Adrenal gland (tissue), 5 donors: ENCODE measurements at regions not wholly inside any gene's neighbourhood (a gene's known extent, or its start where the extent isn't known, plus 50 kb on each side); places are given as distances from the start of the nearest gene placed in this dataset.

ENCODE experiments used
- POLR2A ChIP-seq, 2 donors: fragments of 450-650 bp; IDR thresholded peaks; one replicate each; pipeline ENCODE4 v1.6.1; 2017; ENCODE audit warnings: antibody characterized with exemption in 2 of 2, mild to moderate bottlenecking in 2 of 2, moderate library complexity in 1 of 2
- TF ChIP-seq, protein P1 (sequence below), 6 experiments: fragments of 450-650 bp in 4 of 6; fragments of 200-600 bp in 2 of 6; sonication (generic) in 1 of 6; IDR thresholded peaks; 1 replicate in 5 of 6; 2 replicates in 1 of 6; pipeline versions ENCODE4 v1.5.1 to v1.8.0; 2016 to 2021; ENCODE audit warnings: antibody characterized with exemption in 6 of 6, mild to moderate bottlenecking in 2 of 6, moderate library complexity in 1 of 6
- donor health status: DM: no; HTN: no; CAD: no.

DNA sequence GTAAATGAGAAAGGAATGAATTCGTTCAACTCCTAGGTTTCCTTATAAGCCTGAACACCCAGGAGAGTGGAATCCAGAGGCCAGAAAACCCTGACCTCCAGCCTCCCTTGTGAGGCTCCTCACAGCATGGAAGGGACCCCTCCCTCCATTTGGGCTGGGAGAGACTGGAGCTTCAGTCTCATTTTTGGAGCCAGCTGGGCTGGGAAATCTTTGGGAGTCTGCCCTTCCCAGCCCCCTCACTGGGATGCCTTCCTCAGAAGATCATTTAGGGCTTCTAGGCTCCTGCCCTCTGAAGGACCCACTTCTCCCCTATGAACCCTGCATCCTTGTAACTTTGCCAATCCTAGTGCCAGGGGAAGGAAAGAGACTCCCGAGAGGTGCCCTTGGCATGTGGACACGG, 346.1 kb downstream of the CYP26B1 start:
- TF ChIP-seq, protein P1, sequence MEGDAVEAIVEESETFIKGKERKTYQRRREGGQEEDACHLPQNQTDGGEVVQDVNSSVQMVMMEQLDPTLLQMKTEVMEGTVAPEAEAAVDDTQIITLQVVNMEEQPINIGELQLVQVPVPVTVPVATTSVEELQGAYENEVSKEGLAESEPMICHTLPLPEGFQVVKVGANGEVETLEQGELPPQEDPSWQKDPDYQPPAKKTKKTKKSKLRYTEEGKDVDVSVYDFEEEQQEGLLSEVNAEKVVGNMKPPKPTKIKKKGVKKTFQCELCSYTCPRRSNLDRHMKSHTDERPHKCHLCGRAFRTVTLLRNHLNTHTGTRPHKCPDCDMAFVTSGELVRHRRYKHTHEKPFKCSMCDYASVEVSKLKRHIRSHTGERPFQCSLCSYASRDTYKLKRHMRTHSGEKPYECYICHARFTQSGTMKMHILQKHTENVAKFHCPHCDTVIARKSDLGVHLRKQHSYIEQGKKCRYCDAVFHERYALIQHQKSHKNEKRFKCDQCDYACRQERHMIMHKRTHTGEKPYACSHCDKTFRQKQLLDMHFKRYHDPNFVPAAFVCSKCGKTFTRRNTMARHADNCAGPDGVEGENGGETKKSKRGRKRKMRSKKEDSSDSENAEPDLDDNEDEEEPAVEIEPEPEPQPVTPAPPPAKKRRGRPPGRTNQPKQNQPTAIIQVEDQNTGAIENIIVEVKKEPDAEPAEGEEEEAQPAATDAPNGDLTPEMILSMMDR (IDR thresholded peaks at IDR 0.05) = no peak
- no peak for TF ChIP-seq POLR2A (IDR thresholded peaks at IDR 0.05)
